HG03460 (cell line): ENCODE measurements at regions not wholly inside any gene's neighbourhood (a gene's known extent, or its start where the extent isn't known, plus 50 kb on each side); places are given as distances from the start of the nearest gene placed in this dataset.

Source experiments
- ATAC-seq: cut with Tn5 transposase; IDR thresholded peaks from one replicate; pipeline ENCODE4 v1.9.1; 2021; ENCODE audit not compliant: unreplicated experiment

DNA sequence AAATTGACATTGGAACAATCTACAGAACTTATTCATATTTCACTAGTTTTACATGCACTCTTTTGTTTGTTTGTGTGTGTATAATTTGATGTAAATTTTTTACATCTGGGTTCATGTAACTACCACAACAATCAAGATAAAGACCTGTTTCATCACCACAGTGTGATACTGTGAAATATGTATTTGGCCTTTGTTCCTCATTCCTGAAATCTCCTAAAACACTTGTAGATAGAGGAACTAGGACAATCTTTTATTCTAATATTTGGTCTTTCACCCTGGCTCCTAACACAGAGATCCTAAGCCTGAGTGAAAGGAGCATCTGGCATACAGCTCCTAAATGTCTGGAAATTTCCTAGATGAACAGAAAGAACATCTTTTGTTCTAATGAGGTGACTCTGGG is 155.0 kb upstream of the GPR149 start:
- ATAC-seq, result no peak

DNA sequence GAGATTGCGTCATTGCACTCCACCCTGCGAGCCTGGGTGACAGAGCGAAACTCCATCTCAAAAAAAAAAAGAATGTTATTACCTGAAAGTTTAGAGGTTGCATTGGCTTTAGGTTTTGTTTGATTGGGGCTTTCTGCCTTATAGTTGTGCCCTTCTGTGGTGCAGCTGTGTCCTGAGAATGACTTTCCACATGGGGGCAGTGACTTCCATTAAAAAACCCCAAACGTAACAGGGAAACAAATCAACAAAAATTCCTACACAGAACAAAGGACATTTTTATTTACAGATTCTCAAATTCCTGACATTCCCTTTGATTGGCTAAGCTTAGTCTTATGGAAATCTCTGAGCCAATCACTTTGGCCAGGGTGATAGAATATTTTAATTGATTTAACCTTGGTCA is 154.1 kb upstream of the GPR149 start:
- ATAC-seq, result no peak

DNA sequence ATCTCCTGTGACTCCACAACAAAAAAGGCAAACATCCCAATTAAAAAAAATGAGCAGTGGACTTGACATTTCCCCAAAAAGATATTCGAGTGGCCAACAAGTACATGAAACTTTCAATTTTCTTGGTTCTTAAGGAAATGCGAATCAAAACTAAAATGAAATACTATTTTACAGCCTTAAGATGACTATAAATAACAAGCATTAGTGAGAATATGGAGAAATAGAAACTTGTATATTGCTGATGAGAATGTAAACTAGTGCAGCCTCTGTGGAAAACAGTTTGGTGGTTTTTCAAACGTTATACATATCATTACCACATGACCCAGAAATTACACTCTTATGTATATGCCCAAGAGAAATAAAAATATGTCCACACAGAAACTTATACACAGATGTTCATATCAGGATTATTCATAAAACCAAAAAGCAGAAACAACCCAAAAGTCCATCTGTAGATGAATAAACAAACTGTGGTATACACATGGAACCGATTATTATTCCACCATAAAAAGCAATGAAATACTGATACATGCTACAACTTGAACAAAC is 153.2 kb upstream of the GPR149 start:
- no peak for ATAC-seq

DNA sequence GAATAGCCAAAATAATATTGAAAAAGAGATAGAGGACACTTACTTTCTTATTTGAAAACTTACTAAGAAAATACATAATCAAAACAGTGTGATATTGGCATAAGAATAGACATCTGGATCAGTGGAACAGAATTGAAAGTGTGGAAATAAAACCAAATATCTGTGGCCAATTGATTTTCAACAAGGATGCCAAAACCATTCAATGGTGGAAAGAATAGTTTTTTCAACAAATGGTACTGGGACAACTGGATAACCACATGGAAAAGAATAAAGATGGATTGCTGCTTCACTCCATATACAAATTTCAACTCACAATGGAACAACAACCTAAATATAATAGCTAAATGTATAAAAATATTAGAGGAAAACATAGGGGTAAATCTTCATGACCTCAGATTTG is 152.5 kb upstream of the GPR149 start:
- no peak for ATAC-seq

DNA sequence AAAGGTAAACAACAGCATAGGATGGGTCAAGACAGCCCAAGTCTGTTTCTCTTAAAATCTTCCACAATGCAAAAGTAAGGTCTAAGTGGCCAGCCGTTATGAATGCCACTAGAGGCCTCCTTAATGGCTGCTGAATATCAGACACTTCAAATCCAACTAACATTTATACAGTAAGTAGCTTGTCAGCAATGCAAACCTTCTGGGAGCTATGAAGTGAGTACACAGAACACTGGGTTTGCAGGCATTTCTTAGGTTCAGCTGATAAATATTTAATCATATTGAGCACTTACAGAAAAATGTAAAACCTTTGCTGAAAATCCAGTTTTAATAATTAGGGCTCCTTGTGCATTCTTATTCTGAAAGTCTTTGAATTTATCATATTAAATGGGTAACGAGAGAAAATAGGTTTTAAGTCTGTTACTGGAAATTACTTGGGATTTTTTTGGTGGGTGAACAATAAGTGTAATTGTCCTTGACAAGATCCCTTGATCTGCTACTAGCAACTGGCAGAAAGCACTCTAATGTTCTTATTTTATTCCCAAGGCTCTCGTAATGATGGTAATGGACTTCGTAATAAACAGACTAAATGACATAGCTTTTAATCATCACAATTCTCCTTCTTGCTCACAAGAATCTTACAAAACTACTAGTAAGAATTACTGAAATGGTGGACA is 141.7 kb upstream of the GPR149 start:
- ATAC-seq, result no peak

DNA sequence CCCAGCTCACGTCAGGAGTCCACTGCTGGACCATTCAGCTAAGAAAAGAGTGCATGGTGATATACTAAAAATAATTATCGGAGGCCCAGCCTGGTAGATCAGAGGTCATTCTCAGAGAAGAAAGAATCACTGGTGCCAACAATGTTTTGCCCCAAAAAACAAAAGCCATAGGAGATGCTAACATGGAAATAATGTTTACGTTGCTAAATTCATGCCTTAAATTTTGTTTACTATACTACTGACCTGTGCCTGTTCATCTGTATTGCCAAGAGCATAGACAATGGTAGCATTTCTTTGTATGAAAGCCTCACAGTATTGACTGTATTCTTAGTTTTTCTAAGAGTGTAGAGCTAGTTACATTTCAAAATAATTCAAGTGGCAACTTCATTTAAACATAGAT is 138.1 kb upstream of the GPR149 start:
- ATAC-seq, result no peak

DNA sequence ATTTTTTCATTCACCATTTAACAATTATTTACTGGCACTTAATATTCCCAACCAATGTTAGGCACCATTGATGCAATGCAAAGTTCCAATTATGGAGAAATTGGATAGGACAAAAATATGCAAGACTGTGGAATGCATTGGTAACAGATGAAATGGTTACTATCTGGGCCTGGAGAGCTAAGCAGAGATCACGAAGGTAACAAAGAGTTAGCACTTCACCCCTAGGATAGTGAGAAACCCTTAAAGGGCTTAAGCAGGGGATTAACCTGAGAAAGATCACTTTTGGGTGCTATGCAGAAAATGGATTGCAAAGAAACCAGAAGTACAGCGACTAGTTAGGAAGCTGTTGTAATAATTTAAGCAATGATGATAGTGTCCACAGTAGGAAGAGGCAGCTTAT is 129.6 kb upstream of the GPR149 start:
- no peak for ATAC-seq

DNA sequence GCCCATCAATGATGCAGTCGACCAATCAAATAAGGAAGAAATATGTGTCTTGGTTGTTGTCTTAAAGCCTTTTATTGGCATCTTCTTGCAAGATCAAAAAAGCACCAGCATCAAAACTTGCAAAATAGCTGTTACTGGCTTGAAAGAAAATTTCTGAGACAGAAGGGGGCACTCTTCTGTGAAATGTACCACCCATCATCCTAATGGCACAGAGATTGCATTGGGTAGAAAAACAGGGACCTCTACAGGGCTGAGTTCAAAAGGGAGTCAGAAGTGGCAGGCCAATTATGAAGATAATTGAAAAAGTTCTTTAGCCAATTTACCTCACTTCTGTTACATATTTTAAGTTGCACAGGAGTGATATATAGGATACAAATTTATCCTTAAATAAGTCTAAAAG is 122.3 kb upstream of the GPR149 start:
- ATAC-seq, result no peak

DNA sequence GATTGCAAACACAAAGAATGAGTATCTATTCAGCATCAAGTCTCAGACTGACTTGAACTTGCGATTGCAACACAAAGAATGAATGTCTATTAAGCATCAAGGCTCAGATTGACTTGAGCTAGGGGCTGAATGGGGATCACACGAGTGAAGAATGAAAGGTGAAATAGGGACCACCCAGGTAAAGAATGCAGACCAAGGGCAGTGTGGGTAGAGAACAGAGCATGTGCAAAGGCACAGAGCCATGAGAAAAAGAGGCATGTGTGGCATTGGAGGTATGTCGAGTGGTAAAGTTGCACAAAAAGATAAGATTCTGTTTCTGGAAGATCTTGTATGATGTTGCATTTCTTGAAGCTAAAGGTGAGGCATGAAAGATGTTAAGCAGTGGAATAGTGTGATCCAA is 119.4 kb upstream of the GPR149 start:
- no peak for ATAC-seq

DNA sequence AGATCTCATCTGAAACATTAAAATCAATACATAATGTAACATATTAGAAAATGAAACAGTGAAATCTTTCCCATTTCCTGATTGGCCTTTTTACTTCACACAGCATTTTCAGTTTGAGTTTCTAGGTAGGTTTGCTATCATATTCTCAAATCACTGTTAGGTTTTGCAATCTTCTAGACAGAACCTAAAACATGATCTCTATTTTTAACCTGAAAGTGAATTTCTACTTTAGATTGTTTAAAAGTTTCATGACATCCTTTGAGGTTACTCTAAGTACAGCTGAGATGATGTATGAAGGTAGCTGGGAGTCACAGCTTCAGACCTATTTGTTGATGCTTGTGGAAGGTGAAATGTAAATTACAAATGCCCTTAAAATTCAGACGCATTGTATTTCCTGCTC is 118.4 kb upstream of the GPR149 start:
- no peak for ATAC-seq

DNA sequence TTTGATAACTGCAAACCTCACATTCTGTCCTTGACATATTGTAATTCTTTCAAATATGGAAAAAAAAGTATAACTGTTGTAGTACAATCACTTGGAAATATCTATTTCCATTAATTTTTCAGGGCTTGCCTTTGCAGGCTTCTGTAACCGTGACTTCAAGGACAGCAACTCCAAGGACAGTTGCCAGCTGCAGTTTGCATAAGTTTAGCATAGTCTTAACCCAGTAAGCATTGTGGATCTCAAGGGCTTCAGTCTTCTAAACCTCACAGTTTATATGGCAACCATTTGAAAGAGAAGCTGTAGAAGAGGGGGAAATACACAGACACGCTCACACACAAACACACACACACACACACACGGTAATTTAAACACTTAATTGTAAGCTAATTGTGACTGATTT is 112.8 kb upstream of the GPR149 start:
- ATAC-seq, result no peak

DNA sequence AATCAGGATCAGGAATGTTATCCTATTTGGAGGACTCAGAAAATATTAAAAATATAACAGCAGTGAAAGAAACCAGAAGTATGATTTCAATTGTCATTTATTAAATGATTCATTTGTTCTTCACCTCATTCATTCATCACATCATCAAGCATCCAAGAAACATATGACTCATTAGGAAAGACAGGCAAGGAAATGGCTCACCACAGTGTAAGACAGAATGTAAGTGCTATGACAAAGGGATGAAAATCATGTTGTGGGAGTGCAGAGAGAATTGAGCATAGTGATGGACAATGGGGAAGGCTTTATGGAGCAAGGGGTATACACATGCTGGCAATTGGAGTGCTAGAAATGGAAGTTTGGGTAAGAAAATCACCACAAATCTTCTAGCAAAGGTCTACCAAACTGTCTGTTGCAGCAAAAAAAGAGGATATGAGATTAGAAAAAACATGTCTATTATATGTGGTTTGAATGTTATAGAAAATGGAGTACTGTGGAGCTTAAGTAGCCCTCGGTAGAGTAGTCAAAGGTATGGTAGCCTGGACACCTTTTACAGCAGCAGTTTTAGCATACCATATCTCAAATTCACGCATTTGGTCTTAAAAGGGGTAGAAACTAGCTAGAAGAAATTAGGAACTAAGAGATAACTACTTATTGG is 111.1 kb upstream of the GPR149 start:
- ATAC-seq, result no peak

DNA sequence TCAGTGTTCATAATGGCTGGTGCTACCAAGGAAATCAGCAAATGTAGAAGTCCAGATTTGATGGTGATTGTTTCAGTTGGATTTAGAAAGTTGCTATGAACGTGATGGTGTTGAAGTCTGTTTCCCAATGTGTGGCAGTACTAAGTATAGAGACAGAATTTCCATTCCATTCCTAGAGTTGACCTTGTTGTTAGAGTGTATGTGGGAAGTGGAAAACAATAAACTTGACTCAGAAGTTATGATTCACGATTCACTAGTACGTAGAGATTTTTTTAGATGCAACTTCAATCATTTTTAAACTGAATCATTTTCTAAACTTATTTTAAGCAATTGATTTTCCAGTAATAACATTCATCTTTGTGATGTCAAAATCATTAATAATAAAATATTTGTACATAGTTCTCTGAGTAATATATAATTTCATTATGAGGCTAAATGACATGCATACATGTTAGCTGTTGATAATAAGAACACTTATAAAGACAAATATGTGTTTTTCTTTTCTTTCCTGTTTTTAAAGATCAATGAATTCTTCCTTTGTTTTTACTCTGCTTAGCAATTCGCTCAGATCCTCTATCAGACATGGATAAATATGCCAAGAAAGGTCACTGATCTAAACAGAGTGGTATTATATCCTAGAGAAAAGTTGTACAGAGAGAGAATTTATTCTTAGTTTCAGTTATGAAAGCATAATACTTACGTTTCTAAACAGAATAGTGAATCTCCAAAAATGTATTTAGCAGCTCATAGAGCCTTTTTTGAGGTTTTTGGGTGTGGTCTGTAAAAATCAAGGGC is 108.8 kb upstream of the GPR149 start:
- ATAC-seq, result no peak

DNA sequence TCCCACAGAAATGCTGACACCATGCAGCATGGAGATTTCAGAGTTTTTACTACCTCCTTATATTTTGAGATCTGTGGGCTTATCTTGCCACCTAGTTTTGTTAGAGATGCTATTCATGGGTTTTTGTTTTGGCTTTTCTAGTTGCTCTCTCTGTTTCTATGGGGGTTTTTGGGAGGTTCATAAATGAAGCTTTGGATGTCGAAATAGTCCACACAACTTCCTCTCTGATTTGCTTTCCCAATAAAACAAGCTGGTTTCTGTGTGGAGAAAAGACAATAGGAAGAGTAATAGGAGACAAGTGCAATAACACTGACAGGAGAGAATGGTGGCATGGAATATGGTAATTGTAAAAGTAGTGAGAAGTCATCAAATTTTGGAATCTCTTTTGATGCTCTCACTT is 106.8 kb upstream of the GPR149 start:
- no peak for ATAC-seq

DNA sequence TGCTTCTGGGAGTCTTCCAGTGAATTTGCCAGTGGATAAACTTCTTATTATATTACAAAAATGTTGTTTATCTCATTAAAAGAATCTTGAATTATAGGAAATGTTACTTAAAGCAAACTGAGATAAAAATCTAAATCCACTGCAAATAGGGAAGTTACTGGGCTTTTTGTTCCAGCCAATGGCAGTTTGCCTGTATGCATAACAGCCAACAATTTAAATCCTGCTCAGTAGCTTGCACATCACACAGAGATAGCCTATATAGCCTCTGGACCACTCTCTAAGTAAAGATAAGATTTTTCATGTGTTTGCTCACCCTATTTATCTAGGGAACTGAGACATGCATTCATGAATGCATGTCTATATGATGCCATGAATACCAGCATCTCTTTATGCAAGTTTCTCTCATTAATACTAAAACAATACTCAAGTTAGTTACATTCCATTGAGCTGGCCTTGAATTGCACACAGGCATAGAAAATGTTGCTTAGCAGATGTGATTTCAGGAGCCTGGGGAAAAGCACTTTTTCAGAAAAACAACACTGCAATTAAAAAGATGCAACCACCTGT is 92.1 kb upstream of the GPR149 start:
- ATAC-seq, result no peak

DNA sequence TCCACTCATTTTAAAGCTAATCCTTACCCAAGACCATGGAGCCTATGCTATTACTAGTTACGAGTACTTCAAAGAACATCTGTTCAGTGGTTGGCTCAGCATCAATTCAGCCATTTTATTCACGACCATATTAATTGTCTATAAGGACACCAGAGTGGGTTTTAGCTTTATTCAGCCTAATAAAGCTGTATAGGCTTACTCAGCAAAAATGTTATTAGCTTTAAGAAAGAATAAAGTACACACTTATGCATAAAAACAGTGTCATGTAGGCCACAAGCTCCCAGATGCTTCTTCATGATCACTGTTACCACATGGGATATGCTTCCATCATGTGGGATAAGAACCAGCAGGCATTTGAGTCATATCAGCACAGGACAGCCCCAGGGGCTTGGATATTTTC is 87.4 kb upstream of the GPR149 start:
- ATAC-seq, result no peak

DNA sequence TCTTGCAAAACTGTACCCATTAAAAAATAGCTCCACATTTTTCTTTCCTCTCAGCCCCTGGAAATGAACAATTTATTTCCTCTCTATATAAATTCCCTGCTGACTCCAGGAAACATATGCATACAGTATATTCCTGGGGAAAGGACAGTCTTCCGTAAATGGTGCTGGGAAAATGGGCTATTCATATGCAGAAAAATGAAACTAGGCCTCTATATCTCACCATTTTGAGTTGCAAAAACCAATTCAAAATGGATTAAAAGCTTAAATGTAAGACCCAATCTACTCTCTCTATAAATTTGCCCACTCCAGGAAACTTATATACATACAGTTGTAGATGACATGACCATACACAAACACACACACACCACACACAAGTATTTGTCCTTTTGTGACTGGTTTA is 85.9 kb upstream of the GPR149 start:
- no peak for ATAC-seq

DNA sequence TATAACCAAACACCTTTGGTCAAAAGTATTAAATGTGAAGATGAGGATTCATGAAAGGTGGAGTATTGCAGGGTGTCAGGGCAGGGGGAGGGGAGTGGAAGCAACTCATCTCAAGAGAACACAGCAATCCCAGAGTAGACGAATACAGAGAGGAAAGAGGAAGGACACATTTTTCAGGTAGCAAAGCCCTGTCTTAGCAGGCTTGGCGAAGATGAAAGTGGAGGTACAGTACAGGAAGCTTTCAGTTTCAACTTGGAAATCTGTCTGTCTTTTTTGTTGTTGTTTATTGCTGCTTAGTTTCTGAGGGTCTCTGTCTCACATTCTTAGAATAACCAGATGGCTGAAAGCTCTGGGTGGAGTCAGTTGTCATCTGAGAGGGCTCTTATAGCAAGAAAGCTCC is 80.8 kb upstream of the GPR149 start:
- no peak for ATAC-seq

DNA sequence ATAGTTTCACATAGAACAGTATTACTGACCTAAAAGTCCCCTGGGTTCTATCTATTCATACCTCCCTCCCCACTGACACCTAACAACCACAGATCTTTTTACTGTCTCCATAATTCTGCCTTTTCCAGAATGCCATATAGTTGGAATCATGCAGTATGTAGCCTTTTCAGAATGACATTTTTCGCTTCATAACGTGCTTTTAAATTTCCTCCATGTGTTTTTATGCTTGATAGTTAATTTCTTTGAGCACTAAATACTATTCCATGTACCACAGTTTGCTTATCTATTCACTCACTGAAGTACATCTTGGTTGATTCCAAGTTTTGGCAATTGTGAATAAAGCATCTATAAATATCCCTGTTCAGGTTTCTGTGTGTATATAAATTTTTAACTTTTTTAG is 77.7 kb upstream of the GPR149 start:
- ATAC-seq, result no peak

DNA sequence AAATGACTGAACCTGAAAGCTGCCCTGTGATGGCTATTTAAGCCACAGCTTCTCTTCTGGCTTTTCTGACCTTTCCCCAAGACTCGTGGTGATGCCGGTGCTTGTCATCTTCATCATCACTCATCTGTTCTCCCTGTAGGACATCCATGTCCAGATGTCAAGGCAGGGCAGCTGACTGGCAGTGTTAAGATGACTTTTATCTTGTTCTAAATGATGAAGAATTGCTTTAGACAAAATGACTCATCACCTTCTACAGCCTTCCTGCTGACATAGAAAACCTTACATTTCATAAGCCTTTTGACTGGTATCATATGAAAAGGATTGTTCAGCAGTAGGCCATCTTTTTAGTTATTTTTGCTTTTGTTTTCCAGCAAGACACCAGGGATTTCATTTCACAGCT is 67.0 kb upstream of the GPR149 start:
- no peak for ATAC-seq

DNA sequence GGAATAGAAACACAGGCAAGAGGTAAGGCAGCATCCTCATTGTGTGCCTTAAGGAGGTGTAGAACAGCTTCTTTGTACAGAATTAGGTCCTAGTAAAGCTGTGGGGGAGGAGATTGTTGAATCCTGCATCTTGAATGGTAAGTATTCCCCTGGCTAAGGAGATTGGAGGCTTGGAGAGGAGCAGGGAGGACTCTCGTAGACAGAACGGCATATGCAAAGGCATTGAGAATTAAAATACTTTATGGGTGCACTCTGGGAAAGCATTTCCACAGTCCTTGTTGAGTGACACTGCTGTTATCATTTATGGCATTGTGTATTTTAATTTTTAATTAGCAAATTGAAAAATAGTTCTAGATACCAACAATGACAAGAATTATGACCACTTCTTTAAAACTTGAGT is 66.5 kb upstream of the GPR149 start:
- ATAC-seq, result no peak

DNA sequence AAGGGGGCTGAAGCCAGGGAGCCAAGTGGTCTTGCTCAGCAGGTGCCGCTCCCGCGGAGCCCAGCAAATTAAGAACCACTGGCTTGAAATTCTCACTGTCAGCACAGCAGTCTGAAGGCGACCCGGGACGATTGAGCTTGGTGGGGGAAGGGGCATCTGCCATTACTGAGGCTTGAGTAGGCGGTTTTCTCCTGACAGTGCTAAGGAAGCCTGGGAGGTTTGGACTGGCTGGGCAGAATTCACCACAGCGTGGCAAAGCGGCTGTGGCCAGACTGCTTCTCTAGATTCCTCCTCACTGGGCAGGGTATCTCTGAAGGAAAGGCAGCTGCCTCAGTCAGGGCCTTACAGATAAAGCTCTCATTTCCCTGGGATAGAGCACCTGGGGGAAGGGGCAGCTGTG is 57.0 kb upstream of the GPR149 start:
- no peak for ATAC-seq
